ENCODE measurements at regions not wholly inside any gene's neighbourhood (a gene's known extent, or its start where the extent isn't known, plus 50 kb on each side); places are given as distances from the start of the nearest gene placed in this dataset.
"Not testable (repeated sequence)": the region's sequence is repeated elsewhere in the genome, so short reads cannot be mapped to it uniquely, and the experiment has no call there.

DNA sequence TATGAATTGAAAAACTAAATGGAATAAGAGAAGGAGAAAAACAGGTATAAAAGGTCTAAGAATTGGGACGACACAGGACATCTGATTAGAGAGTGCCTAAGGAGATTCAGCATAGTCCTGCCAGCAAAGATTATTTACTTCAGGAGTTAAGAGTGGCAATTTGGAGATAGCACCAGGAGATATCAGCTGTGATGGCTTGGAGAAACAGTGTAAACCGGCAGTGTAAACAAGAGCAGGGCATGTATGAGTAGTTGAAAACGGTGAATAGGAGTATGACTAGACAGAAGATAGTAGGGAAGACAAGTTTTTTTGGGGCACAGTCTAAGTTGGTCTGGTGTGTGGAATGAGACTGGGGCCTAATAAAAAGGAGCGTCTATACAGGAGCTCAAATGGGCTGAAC lies 924.9 kb downstream of the QKI start:
- TF ChIP-seq CTCF, EP300, POLR2A (IDR thresholded peaks at IDR 0.05): not testable (repeated sequence)

Measured in tibial nerve (tissue), 4 donors.